ENCODE measurements at regions not wholly inside any gene's neighbourhood (a gene's known extent, or its start where the extent isn't known, plus 50 kb on each side); places are given as distances from the start of the nearest gene placed in this dataset.

DNA sequence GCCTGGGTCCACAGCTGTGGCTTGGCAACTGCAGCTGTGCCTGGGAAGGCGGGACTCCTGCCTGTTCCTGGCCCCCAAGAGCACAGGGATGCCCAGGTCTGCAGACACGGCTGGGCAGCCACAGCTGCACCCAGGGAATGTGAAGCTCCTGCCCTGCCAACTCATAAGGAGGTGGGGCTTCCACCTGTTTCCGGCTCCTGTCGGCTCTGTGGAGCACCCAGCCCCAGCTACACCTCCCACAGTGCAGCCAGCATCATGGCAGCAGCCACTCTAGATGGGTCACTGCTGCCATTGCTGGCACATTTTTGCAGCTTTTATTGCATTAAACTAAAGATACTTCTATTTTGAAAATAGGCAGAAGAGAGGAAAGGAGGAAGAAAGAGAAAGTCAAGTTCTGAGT, 207.9 kb downstream of the SAMD5 start:
- DNase-seq: no peak

DNA sequence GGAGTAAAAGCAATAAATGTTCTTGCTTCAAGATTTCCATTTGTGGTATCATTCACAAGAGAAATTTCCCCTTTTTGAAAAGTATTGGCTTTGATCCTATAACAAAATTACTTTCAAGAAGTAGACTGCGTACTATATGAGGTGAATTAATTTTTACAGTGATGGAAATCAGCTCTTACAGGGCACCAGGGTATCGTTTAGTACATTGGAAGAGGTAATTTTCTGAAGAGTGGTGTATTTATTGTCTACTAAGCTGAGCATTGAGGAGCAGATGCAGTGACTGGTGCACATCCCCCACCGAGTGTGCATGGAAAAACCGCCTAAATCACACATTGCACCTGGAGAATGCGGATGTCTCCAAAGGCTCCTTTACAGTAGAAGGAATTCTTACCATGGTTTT, 209.5 kb downstream of the SAMD5 start:
- DNase-seq: no peak

DNA sequence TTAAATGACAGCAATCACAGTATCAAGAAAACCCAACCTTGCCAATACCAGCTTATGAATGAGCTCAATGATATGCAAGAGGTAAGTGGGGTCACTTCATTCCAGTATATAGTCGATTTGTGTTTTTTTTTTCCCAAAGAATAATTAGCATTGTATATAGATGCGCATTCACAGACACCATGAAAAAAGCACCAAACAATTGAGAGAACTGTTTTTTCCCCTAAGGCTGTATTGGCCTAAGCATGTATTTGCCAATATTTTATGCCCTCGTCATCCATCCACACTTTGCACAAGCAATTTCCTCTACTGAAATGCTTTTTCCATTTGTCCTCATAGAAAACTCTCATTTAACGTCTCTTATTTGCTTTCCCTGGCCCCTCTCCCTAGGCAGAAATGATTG, 213.7 kb downstream of the SAMD5 start:
- DNase-seq: no peak

DNA sequence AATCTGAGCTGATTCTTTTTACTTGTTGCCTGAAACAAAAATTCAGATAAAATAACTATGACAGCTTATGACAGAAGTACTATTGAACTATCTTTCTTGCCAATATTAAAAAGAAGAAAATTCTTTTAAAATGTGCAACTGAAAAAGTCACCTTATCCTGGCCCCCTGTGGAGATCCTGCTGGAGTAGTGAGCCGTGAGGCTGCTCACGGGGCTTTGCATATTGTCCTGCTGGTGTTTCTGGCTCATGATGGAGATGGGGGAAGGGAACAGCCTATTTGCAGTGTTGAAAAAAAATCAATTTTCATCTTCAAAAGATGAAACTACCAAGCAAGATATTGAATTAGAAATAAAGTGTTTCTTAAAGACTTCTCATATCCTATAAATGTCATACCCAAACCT, 216.0 kb downstream of the SAMD5 start:
- no peak for DNase-seq

DNA sequence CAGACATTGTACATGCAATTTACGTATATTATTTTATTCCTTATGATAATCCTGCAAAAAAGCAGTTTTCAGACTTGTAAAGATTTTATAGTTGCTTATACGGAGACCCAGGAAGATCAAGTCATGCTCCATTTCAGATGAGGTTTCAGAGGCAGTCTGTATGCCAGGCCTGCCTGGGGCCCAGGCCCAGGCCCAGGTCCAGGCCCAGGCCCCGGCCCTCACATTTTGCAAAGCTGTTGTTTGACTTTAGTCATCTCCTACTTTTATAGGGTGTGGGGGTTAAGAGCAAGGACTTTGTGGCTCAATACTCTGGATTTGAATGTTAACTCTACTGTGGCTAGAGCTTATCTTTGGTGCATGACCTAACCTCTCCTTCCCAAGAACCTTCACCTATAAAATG, 217.9 kb downstream of the SAMD5 start:
- DNase-seq: no peak

DNA sequence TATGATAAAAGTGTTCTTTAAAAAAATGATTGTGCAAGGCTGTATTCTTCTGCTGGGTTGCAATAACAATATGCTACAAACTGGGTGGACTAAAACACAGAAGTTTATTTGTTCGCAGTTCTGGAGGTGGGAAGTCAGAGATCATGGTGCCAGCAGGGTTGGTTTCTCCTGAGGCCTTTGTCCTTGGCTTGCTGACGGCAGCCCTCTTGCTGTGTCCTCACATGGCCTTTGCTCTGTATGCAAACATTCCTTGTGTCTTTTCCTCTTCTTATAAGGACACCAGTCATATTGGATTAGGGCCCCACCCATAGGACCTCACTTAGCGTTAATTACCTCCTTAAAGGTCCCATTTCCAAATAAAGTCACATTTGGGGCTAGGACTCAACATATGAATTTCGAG, 220.4 kb downstream of the SAMD5 start:
- DNase-seq: no peak

DNA sequence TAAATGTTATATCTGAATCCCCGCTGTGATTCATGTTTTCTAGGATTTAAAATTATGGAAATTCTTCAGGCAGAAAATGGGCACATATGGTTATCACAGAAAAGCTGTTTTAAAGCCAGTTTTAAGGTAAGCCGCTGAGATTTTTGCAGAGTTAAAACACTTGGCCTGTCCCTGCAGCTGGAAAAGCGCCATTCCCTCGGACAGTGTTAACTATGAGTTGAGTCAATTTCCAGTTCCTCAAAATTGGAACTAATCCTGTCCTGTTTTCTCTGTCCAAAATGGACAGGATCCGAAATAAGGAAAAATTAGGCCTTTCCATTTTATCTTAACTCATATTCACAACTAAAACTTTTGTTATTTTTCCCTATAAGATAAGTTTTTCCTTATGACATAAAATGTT, 225.2 kb downstream of the SAMD5 start:
- DNase-seq: no peak

DNA sequence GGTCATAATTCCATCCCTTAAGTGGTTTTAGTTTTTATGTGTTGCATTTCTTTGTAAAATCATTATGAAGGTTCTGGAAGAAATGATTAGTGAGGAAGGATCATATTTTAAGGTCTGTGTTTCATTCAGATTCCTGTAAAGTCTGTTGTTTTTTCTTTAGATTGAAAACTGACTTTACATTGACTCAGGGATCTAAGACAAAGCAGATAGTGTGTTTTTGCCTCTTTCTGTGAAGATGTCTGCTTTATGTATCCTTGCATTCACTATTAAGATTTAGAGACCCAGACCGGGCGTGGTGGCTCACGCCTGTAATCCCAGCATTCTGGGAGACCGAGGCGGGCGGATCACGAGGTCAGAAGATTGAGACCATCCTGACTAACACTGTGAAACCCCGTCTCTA, 225.7 kb downstream of the SAMD5 start:
- DNase-seq: no peak

DNA sequence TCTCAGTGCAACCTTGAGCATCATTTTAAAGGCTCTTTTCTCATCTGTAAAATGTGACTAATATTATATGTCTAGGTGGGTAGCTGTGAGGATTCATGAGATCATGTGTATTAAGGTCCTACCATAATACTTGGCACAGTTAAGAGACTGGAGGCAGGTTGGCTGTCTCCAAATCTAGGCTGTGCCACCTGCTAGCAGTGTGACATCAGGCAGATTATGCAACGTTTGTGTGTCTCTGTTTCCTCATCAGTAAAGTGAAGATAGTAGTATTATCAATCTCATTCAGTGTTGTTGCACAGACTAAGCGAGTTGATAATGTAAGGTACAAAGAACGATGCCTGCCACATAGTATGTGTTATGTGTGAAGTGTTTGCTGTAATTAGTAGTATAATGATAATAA, 227.4 kb downstream of the SAMD5 start:
- DNase-seq: no peak

DNA sequence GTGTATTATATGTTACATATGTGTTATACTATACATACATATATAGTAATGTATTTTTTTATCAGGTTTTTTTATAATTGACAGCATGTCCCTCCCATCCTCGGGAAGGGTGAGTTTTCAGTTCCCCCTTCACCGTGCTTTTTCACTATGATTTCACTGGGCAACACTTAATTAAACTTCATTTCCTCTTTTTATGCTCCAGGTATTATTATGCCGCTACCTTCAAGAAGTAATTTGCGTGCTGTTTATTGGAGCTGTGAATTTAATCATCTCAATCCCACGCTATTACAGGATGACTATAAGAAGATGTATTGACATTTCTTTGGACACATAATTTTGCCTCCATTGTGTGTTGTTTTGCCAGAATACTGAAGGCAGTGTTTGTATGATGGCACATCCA, 228.6 kb downstream of the SAMD5 start:
- DNase-seq: no peak

DNA sequence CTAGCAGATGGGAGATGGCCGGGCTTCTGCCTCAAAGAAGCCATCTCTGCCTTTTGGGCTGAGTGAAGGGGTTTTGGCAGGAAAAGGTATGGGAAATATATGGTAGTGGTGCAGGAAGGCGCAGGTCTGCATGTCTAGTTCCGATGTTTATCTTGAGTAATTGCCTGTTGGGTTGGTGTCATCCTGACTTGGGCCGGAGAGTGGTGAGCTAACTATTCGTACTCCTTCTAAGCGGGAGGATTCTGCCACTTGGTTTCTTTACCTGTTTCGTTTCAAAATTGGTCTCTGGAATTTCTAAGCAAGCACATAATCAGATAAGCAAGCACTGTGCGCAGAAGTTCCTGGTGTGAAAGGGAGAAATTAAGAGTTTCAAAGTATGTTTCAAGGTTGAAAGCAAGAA, 229.6 kb downstream of the SAMD5 start:
- DNase-seq: no peak

DNA sequence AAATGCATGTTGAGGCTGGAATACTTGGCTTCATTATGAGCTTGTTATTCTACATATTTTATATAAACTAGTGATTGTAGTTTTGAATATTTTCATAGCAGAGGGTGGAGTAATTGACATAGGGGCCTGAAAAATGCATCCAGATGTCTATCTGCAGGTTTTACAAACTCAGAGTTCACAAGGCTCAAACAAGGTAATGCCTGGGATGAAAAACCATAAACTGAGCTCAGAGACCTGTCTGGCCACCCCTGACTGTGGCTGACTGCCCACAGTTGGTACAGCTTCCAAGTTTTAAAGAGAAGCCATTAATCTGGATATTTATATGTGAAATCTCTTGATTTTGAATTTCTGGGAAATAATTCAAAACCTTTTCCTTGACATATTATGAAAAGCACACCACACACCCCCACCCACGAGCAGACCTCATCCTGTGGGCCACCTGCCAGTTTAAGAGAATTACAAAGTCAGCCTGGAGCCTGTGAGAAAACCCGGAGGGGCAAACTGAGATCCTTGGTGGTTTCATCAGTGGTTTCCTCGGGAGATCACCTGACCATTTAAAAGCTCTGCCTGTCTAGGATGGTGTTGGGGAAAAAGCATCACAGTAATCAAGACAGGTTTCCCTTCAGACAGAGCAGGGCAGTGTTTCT, 230.1 kb downstream of the SAMD5 start:
- peak; percentile 46 for DNase-seq

DNA sequence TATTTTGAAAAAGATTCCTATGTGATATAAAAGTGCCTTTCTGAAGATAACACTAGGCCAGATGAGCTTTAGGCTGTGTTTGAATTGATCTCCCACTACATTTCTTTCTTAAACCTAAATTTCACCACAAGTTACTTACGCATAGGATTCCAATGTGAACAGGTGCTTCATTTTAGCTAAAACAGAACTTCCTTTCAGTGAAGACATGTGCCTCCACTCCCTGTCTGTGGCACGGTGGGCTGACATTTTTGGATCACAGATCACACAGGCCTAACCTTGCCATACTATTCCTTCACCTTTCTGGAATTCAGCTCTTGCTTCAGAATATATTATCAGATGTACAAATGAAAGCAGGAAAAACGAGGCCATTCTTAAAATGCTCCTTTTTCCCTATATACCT, 231.8 kb downstream of the SAMD5 start:
- DNase-seq: no peak

DNA sequence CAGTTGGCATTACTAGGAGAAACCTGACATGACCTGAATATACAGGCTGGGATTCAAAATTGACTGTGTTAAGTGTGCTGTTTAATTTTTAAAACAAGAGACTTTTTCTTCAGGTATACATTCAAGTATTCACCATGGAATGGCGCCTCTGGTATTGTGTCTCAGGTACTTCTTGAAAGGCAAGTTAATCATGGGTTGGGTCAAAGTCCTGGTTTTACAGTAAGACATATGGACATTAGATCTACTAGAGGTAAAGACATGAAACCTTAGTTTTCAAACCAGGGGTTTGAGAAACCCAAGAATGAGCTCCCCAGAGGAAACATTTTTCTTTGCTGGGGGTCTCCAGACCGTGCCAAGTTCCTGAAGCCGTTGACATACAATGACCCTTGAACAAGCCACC, 232.4 kb downstream of the SAMD5 start:
- no peak for DNase-seq

DNA sequence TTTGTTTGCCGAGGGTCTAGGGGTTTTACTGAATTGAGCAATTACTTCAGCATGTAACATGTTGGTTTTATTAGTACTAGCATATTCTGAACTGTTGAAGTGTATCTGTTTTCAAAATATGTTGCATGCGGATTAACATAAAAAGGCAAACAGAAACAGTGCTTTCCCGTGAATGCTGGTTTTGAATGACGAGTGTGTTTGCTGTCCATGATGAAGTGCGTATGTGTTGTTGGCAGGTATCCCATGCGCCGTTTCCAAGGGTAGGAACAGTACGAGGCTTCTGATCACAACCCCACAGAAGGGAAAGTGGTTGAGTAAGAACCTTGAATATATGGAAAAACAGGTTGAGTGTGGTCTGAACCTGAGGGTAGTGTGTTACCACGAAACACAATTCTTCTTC, 232.9 kb downstream of the SAMD5 start:
- DNase-seq: peak; percentile 56

DNA sequence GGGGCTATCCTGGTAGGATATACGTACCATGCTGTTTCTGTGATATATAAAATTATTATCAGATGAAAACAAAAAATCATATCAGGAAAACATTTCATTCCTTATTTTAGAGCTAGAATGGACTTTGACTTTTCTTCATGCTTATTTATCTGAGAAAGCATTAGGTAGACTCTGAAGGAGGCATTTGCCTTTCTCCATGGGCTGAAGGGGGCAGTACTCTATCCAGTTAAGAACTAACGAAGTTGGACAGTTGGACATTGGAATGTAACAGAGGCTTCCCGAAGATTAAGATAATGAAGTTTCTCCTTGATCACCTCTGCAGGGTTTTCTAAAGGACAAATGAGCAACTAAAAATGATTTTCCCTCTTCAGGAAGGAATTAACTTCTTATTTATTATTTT, 233.9 kb downstream of the SAMD5 start:
- DNase-seq: no peak

DNA sequence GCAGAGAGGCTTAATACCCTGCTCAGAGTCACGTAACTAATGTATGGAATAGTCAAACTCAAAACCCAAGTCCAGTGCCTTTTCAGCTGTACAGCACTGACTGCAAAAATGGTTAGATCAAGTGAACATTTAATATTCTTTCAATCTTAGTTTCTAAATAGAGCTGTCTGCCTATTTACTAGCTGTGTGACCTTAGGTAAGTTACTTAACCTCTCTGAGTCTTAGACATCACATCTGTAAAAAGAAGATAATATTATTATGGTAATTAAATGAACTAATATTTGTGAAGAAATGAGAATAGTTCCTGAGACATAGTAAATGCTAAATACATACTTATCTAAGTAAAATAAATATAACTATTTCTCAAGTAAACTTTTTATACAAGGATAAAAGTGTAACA, 235.5 kb downstream of the SAMD5 start:
- no peak for DNase-seq

DNA sequence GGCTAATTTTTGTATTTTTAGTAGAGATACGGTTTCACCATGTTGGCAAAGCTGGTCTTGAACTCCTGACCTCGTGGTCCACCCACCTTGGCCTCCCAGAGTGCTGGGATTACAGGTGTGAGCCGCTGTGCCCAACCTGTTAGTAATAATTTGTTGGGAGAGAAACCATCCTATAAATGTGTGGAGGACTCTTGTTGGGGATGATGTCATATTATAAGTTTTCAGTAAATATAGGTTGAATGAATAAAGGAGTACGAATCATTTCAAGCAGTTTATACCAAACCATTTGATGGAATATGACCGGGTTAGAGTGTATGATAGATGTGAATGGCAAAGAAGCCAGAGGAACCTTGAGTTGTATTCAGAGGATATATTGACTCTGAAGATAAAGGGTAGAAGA, 240.8 kb downstream of the SAMD5 start:
- DNase-seq: no peak

DNA sequence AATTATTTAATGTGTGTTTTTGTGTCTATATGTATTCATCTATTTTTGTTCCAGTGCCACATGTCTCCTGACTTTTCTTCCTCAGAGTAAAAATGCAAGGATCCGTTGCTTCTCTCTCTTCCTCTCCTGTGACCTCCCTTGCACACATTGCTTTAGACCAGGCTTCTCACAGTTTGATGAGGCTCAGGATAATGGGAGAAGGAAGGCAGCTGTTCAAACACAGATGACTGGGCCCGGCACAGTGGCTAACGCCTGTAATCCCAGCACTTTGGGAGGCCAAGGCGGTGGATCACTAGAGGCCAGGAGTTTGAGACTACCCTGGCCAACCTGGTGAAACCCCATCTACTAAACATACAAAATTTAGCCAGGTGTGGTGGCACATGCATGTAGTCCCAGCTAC, 241.9 kb downstream of the SAMD5 start:
- no peak for DNase-seq

DNA sequence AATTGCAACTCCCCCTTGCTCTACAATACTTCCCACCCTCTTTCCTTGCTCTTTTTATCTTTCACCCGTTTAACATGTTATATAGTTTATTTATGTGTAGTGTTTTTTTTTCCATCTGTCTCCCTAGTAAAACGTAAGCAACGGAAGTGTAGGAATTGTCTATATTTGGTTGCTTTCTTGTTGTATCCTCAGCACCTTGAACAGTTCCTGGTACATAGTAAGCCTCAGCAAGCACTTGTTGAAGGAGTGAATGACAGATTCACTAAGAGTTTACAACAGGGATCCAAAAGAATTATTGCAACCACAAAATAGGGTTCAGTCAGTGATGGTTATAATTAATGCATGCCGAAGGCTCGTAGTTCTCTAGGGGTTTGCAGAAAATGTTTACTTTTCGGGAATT, 242.7 kb downstream of the SAMD5 start:
- no peak for DNase-seq

DNA sequence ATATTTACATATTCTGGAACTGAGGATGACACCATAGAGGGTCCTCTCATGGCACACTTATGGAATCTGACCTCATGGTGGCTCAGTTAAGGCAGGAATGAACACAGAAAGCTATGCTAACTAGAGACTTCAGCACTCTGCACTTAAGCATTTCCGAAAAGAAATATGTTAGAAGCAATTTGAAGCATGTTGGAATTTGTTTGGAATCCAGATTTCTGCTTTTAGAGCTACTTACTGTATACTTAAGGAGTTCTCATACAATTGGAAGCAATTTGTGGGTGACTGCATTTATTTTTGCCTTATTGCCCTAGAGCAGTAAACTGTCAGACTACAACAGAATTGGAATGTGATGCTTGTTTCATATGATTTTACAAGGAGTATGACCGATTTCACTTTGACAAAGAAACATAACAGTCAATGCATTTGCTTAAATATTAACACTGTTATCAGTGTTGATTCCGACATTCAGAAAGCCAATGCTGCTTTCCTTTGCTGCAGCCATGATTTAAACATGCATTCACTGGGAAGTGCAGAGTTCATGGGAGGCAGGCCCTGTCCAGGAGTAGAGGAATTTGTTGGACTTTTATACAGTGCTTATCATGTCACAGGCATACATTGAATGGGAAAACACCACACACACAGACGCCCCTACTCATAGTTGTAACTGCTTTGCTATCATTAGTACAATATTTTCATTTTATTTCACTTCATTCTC, 244.4 kb downstream of the SAMD5 start:
- DNase-seq: peak; percentile 8

DNA sequence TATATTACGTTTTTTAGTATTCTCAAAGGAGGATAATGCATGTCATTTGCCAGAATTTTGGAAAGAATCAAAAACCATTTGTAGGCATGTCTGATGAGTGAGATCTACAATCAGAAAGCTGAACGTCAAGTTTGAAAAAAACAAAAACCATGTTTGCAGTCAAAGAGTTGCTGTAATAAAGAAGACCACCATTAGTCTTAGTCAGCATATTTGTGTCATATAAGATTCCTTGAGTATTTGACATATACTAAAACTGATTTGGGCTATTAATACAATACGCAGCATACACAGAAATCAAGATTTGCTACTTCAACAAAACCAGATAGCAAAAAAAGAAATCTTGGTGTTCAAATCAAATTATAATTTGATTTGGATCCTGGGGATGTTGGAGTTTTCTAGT, 247.5 kb downstream of the SAMD5 start:
- no peak for DNase-seq

DNA sequence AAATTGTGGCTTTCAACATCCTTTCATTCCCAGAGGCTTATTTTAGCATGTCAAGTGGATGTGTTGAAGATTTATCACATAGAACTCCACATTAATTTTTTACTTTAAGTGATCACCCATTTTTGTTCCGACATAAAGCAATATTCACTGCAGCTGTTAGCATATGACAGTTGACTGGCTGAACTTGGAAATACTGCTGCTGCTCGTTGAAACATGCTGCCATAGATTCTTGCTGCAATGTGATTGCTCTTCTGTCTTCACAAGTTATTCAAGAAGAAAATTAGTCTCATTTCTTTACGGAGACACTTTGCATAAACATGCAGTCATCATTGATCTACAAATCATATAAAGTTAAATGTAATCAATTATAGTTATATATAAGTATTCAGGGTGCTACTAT, 248.4 kb downstream of the SAMD5 start:
- DNase-seq: no peak

DNA sequence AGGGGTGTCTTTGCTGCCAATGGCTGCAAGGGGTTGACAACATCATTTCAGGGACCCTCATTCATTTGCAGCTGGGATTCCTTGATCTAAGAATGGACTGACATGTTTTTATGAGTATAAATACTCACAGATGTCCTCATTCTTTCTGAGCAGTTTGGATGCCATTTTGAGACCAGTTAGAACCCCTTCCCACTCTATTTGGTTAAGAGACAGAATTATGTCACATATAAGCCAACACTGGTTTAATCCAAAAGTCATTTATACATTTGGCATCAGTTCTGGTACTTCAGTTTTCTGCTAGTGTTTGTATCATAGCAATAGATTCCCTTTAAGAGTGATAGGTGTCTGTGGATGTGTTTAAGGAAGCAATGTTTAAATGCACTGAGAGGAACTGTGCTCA, 248.8 kb downstream of the SAMD5 start:
- DNase-seq: no peak

DNA sequence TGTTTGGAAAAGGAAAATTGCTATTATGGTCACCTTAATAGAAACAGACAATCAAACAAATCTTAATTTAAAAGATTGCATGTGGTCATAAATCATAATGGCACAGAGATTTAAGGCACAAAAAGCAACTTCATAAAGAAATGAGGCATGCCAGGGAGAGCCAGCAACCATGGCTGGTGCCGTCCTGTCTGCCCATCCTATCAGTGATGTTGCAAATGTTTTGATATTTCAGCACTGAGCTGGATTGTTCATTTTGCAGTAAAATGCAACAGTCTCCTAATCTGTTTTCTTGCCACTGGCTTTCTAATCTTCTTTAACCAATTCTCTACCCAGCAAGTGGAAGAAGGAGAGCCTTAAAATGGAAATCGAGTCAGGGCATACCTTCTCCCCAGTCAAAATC, 249.8 kb downstream of the SAMD5 start:
- DNase-seq: no peak
